Uterus (tissue), 2 donors: ENCODE measurements at regions not wholly inside any gene's neighbourhood (a gene's known extent, or its start where the extent isn't known, plus 50 kb on each side); places are given as distances from the start of the nearest gene placed in this dataset.

ENCODE experiments used
- CTCF ChIP-seq, 4 experiments: fragments of 200-600 bp in 2 of 4; fragments of 450-650 bp in 2 of 4; sonication (generic) in 2 of 4; IDR thresholded peaks; one replicate each; pipeline ENCODE4 v1.5.1; 2016 to 2019; ENCODE audit warnings: antibody characterized with exemption in 4 of 4, mild to moderate bottlenecking in 2 of 4, moderate library complexity in 1 of 4
- POLR2A ChIP-seq, 2 donors: fragments of 450-650 bp; IDR thresholded peaks; one replicate each; pipeline ENCODE4 v1.6.1; 2016; ENCODE audit warnings: antibody characterized with exemption in 2 of 2, mild to moderate bottlenecking in 1 of 2, moderate library complexity in 1 of 2

DNA sequence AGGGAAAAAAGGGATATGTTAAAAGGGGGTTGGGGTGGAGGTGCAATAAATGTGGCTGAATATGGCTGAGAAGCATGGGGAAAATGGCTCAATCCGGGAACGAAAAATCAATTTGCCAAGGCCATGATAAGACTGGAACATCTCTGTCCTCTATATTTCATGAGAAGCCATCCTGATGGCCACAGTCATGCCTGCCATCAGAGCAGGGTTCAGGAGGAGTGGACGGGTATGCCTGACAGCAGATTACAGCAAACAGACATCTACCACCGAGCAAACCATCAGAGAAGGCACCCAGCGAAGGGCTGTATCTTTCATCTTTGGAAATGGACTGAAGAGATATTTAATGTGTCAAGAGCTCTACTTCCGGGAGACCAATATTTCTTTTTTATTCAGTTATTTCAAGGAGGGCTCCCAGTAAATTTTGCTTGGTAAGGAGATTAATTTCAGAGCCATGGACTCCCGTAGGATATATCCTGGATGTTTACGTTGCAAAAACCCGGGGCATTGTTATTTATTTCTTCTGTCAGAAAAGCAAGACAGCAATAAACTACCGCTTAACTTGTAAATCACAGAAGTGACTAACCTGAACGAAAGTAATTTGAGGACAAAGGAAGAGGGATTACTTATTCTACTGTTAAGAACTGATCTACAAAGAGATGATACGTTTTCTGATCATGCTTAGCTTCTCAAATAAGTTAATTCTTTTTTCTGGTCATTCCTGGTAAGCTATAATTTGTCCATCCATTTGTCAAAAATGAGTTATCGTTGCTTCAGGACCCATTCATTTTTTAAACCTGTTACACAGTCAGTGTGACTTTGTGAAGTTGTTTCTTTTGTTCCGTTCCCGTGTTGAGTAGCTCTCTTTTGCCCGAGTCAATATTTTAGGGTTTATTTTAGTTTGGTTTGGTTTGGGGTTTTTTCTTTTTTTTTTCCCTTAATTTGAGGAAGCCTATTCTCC lies 80.6 kb upstream of the CHD2 start:
- TF ChIP-seq CTCF (IDR thresholded peaks at IDR 0.05), result no peak
- no peak for TF ChIP-seq POLR2A (IDR thresholded peaks at IDR 0.05)
